Right lobe of liver (tissue), 6 donors: ENCODE measurements at regions not wholly inside any gene's neighbourhood (a gene's known extent, or its start where the extent isn't known, plus 50 kb on each side); places are given as distances from the start of the nearest gene placed in this dataset.

ENCODE experiments used
- ATAC-seq, 4 donors: fragments of 200-7000 bp; cut with Tn5 transposase; one replicate each; pipeline ENCODE4 v1.9.1; 2020; ENCODE audit warnings: mild to moderate bottlenecking in 4 of 4, moderate library complexity in 4 of 4
- DNase-seq, 3 donors: peaks; one replicate each; pipeline ENCODE4 v3.0.0-alpha.2; 2020
- H3K27ac ChIP-seq, 3 donors: fragments of 200-600 bp; one replicate each; pipeline ENCODE4 v1.8.0; 2022
- H3K27me3 ChIP-seq, 2 donors: fragments of 200-600 bp; one replicate each; pipeline ENCODE4 v1.8.0; 2022
- H3K36me3 ChIP-seq, 4 donors: fragments of 200-600 bp; sonication (generic) in 1 of 4; one replicate each; pipeline versions ENCODE4 v1.5.1 to v1.8.0; 2017 to 2022; ENCODE audit warnings: control low read depth in 1 of 4
- H3K4me1 ChIP-seq, 4 donors: fragments of 200-600 bp; sonication (generic) in 1 of 4; one replicate each; pipeline versions ENCODE4 v1.5.1 to v1.8.0; 2017 to 2022; ENCODE audit warnings: control low read depth in 1 of 4
- H3K4me3 ChIP-seq, 3 donors: fragments of 200-600 bp; one replicate each; pipeline ENCODE4 v1.8.0; 2022
- H3K9me3 ChIP-seq, 4 donors: fragments of 200-600 bp; sonication (generic) in 1 of 4; one replicate each; pipeline versions ENCODE4 v1.5.1 to v1.8.0; 2017 to 2022; ENCODE audit warnings: control low read depth in 1 of 4
- POLR2A ChIP-seq: fragments of 450-650 bp; IDR thresholded peaks from one replicate; pipeline ENCODE4 v1.6.1; 2017; ENCODE audit warnings: antibody characterized with exemption, mild to moderate bottlenecking
- WGBS: methylation state at CpG from one replicate; pipeline ENCODE4 v1.1.6; 2018; ENCODE audit warnings: low coverage, low lambda C conversion rate; ENCODE audit not compliant: insufficient coverage; ENCODE audit errors: missing lambda C conversion rate; 5-methylcytosine and 5-hydroxymethylcytosine counted together
- intact Hi-C, 2 donors: fragments of 100-400 bp; cut with DNase I; formaldehyde crosslinking; loops; one replicate each; pipeline versions ENCODE4 v1.11.2 to v1.14.1; 2022
- TF ChIP-seq, protein P1 (sequence below), 4 donors: fragments of 200-600 bp in 3 of 4; fragments of 450-650 bp in 1 of 4; IDR thresholded peaks; one replicate each; pipeline versions ENCODE4 v1.5.1 to v1.8.0; 2016 to 2022; ENCODE audit warnings: antibody characterized with exemption in 4 of 4, mild to moderate bottlenecking in 2 of 4
- donor health status: DM: no; HTN: yes; CAD: no.
- donor health status: DM: no; HTN: no; CAD: no.
- donor health status: DM: no; HTN: no; CAD: no.
- donor health status: DM: no; HTN: yes; CAD: no.
- donor health status: DM: no; HTN: yes; CAD: no.

DNA sequence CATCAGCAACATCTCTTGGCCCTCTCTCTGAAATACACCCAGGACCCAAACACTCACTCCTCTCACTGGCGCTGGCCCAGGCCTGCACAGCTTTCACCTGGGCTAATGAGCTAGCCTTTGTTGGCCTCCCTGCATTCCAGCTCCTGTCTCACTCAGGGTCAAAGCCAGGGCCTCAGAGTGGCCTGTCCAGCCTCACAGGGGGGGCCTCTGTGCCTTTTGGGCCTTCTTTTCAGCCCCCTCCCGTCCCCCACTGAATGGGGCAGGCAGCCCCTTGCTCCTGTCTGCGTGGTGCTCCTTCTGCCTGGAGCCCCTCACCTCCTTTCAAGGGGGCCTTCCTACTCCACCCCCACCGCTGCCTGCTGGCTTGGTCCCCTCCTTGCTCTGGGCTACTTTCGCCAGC lies 59.0 kb upstream of the PRR23E start:
- no peak for ATAC-seq
- Histone ChIP-seq H3K9me3 (no peaks in the 10 kb centered on the region), H3K4me1 (no peaks in the 10 kb centered on the region), H3K4me3 (no peak overlapping the region), H3K36me3 (no peaks in the 10 kb centered on the region), H3K27me3 (no peaks in the 10 kb centered on the region), H3K27ac (no peak overlapping the region)
- no peak for DNase-seq
- intact Hi-C loops, result no loop called here
- 86% methylated on average over 1 of the region's 5 CpGs for WGBS
- TF ChIP-seq, protein P1, sequence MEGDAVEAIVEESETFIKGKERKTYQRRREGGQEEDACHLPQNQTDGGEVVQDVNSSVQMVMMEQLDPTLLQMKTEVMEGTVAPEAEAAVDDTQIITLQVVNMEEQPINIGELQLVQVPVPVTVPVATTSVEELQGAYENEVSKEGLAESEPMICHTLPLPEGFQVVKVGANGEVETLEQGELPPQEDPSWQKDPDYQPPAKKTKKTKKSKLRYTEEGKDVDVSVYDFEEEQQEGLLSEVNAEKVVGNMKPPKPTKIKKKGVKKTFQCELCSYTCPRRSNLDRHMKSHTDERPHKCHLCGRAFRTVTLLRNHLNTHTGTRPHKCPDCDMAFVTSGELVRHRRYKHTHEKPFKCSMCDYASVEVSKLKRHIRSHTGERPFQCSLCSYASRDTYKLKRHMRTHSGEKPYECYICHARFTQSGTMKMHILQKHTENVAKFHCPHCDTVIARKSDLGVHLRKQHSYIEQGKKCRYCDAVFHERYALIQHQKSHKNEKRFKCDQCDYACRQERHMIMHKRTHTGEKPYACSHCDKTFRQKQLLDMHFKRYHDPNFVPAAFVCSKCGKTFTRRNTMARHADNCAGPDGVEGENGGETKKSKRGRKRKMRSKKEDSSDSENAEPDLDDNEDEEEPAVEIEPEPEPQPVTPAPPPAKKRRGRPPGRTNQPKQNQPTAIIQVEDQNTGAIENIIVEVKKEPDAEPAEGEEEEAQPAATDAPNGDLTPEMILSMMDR (IDR thresholded peaks at IDR 0.05), result no peak
- no peak for TF ChIP-seq POLR2A

DNA sequence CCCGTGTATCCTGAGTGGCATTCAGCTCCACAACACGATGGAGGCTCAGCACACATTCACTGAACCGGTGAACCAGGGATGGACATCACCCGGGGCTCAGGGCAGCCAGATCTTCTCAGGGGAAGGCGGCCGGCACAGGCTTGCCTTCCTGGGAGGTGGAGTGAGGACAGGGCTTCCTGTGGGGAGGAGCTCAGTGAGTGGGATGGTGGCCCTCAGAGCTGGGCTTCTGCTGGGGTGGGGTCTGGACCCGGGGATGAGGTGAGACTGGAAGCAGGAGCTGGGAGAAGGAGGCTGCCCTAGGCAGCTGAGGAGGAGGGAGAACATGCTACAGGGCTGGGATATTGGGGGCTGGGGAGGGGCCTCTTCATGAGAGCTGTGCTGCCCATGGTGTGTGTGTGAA lies 58.5 kb upstream of the PRR23E start:
- Histone ChIP-seq H3K4me3 (no peak overlapping the region), H3K9me3 (no peaks in the 10 kb centered on the region), H3K4me1 (no peaks in the 10 kb centered on the region), H3K36me3 (no peaks in the 10 kb centered on the region), H3K27ac (no peak overlapping the region), H3K27me3 (no peaks in the 10 kb centered on the region)
- intact Hi-C loops, result no loop called here
- DNase-seq (no peak), ATAC-seq (no peak)
- WGBS, result 51% methylated on average over 7 of the region's 7 CpGs
- TF ChIP-seq, protein P1 (IDR thresholded peaks at IDR 0.05), result no peak
- no peak for TF ChIP-seq POLR2A

DNA sequence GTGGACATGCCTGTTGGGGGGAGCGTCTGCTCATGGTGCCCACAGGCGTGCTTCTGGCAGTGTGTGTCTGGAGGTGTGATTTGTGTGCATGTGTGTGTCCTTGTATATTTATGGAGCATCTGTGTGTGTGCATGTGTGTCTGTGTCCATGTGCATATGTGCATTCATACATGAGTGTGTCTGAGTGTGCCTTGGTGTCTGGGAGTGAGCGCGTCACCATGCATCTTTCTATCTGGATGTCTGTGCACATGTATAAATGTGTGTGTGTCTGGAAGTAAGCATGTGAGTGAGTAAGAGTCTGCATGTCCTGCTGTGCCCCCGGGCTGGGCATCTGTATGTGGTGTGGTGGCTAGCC lies 58.1 kb upstream of the PRR23E start:
- intact Hi-C loops, result no loop called here
- no peaks in the 10 kb centered on the region for H3K27me3 ChIP-seq
- ATAC-seq (no peak), DNase-seq (no peak)
- no peaks in the 10 kb centered on the region for H3K9me3 ChIP-seq
- no peaks in the 10 kb centered on the region for H3K4me1 ChIP-seq
- TF ChIP-seq, protein P1 (IDR thresholded peaks at IDR 0.05), result no peak
- TF ChIP-seq POLR2A, result no peak
- 60% methylated on average over 1 of the region's 5 CpGs for WGBS
- H3K36me3 ChIP-seq, result no peaks in the 10 kb centered on the region
- no peak overlapping the region for H3K27ac ChIP-seq
- H3K4me3 ChIP-seq, result no peak overlapping the region

DNA sequence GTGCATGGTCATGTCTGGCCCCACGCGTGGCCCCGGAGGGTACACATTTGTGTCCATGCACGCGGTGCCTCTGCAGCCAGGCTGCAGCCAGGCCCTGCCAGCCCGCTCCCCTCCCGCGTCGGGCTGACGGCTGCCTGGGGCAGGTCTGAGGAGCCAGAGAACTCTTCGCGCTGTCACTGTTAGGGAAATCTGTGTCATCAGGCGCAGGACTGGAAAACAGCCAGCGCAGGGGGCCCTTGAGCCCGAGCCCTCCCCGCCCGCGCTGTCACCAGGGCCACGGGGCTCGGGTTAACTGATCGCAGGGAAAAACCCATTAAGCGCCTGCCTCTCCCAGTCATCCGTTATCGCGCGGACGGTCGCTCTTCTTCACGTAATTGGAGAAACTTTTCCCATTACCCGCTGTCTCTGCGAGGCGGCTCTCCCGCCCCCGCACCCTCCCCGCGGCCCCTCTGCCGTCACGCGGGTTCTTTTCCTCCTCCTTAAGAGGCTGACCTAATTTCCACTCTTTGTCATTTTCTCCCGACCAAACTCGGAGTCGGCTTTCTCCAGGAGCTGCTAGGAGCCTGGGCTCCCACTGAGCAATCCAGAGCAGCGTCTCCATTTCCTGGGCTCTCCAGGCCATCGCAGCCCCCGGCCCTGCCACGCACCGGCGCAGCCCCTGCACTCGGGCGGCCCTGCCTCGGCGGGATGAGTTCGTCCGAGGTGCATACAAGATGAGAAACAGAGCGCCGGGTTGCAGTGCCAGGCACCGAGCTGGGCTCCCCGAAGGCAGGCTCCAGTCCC lies 57.5 kb upstream of the PRR23E start:
- no peaks in the 10 kb centered on the region for H3K9me3 ChIP-seq
- intact Hi-C loops, result no loop called here
- H3K4me3 ChIP-seq, result no peak overlapping the region
- ATAC-seq (peak in 3 of 4 donors; percentile 5 to 45 (median 8)), DNase-seq (no peak)
- H3K27me3 ChIP-seq, result no peaks in the 10 kb centered on the region
- 2% methylated on average over 10 of the region's 58 CpGs for WGBS
- no peaks in the 10 kb centered on the region for H3K36me3 ChIP-seq
- no peak overlapping the region for H3K27ac ChIP-seq
- no peaks in the 10 kb centered on the region for H3K4me1 ChIP-seq
- no peak for TF ChIP-seq POLR2A
- TF ChIP-seq, protein P1 (IDR thresholded peaks at IDR 0.05), result no peak
